OCI-LY3 (cell line): ENCODE measurements at regions not wholly inside any gene's neighbourhood (a gene's known extent, or its start where the extent isn't known, plus 50 kb on each side); places are given as distances from the start of the nearest gene placed in this dataset.

Experiments used
- H2AFZ ChIP-seq: fragments of 200-600, 300-600 bp; shearing (Covaris generic); 2 replicates; pipeline ENCODE4 v1.6.0; 2014; ENCODE audit warnings: antibody characterized with exemption, low read depth, low read length
- H3K27ac ChIP-seq: fragments of 200-600, 300-600 bp; sonication (generic); 2 replicates; pipeline ENCODE4 v1.5.1; 2014; ENCODE audit warnings: mild to moderate bottlenecking, low read length, moderate library complexity, mixed read lengths
- H3K27me3 ChIP-seq: fragments of 200-600, 300-600 bp; sonication (generic); 2 replicates; pipeline ENCODE4 v1.6.1; 2014; ENCODE audit warnings: low read depth, low read length, mixed read lengths
- H3K36me3 ChIP-seq: fragments of 200-600, 300-600 bp; sonication (generic); replicated peaks from 2 replicates; pipeline ENCODE3; 2014; ENCODE audit warnings: low read depth, low read length, mixed read lengths
- H3K4me1 ChIP-seq: fragments of 300-600, 200-600 bp; sonication (generic); 2 replicates; pipeline ENCODE4 v1.6.1; 2014; ENCODE audit warnings: low read length, mixed read lengths
- H3K4me2 ChIP-seq: fragments of 200-600, 300-600 bp; sonication (generic); 2 replicates; pipeline ENCODE4 v1.6.1; 2014; ENCODE audit warnings: low read length, mixed read lengths
- H3K4me3 ChIP-seq: fragments of 300-600, 200-600 bp; sonication (generic); 2 replicates; pipeline ENCODE4 v1.5.1; 2014; ENCODE audit warnings: antibody characterized with exemption, mild to moderate bottlenecking, low read length, moderate library complexity
- H3K79me2 ChIP-seq: fragments of 300-600, 200-600 bp; shearing (Covaris generic); 2 replicates; pipeline ENCODE4 v1.6.1; 2014; ENCODE audit warnings: mild to moderate bottlenecking, low read length, mixed read lengths
- H3K9ac ChIP-seq: fragments of 300-600, 200-600 bp; shearing (Covaris generic); 2 replicates; pipeline ENCODE4 v1.6.0; 2014; ENCODE audit warnings: mild to moderate bottlenecking, low read length, moderate library complexity
- H3K9me3 ChIP-seq: fragments of 200-600, 300-600 bp; shearing (Covaris generic); 2 replicates; pipeline ENCODE4 v1.6.1; 2014; ENCODE audit warnings: low read length, mixed read lengths; ENCODE audit not compliant: insufficient read depth
- H4K20me1 ChIP-seq: fragments of 200-600, 300-600 bp; sonication (generic); 2 replicates; pipeline ENCODE4 v1.6.1; 2016; ENCODE audit warnings: low read length, mixed read lengths; ENCODE audit not compliant: insufficient read depth
- EZH2phosphoT487 ChIP-seq: fragments of 200-600 bp; shearing (Covaris generic); IDR thresholded peaks from 2 replicates; pipeline ENCODE4 v1.6.1; 2018; ENCODE audit warnings: antibody characterized with exemption, mixed run types, low read depth
- TF ChIP-seq, protein P1 (sequence below): fragments of 200-600, 300-600 bp; sonication (generic); IDR thresholded peaks from 2 replicates; pipeline ENCODE4 v1.5.1; 2014; ENCODE audit warnings: antibody characterized with exemption, low read length, low read depth

DNA sequence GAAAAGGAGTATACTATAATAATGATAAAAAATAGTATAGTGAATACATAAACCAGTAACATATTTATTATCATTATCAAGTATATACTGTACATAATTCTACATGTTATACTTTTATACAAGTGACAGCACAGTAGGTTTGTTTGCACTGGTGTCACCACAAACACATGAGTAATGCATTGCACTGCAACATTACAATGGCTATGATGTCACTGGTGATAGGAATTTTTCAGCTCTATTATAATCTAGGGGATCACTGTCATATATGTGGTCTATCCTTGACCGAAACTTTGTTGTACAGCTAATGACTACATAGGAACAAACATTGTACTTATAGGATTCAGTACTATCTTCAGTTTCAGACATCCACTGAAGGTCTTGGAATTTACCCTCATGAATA, 165.8 kb upstream of the SYT1 start:
- no peak overlapping the region for H3K27ac ChIP-seq
- no peaks in the 10 kb centered on the region for H4K20me1 ChIP-seq
- H3K9ac ChIP-seq, result no peak overlapping the region
- no peaks in the 10 kb centered on the region for H3K79me2 ChIP-seq
- H3K4me1 ChIP-seq, result no peaks in the 10 kb centered on the region
- H3K4me2 ChIP-seq, result no peak overlapping the region
- H3K27me3 ChIP-seq, result no peaks in the 10 kb centered on the region
- H3K9me3 ChIP-seq, result no peaks in the 10 kb centered on the region
- no peak overlapping the region for H3K4me3 ChIP-seq
- TF ChIP-seq, protein P1, sequence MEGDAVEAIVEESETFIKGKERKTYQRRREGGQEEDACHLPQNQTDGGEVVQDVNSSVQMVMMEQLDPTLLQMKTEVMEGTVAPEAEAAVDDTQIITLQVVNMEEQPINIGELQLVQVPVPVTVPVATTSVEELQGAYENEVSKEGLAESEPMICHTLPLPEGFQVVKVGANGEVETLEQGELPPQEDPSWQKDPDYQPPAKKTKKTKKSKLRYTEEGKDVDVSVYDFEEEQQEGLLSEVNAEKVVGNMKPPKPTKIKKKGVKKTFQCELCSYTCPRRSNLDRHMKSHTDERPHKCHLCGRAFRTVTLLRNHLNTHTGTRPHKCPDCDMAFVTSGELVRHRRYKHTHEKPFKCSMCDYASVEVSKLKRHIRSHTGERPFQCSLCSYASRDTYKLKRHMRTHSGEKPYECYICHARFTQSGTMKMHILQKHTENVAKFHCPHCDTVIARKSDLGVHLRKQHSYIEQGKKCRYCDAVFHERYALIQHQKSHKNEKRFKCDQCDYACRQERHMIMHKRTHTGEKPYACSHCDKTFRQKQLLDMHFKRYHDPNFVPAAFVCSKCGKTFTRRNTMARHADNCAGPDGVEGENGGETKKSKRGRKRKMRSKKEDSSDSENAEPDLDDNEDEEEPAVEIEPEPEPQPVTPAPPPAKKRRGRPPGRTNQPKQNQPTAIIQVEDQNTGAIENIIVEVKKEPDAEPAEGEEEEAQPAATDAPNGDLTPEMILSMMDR, result no peak
- no peak for TF ChIP-seq EZH2phosphoT487
- H2AFZ ChIP-seq, result no peak overlapping the region
- no peaks in the 10 kb centered on the region for H3K36me3 ChIP-seq

DNA sequence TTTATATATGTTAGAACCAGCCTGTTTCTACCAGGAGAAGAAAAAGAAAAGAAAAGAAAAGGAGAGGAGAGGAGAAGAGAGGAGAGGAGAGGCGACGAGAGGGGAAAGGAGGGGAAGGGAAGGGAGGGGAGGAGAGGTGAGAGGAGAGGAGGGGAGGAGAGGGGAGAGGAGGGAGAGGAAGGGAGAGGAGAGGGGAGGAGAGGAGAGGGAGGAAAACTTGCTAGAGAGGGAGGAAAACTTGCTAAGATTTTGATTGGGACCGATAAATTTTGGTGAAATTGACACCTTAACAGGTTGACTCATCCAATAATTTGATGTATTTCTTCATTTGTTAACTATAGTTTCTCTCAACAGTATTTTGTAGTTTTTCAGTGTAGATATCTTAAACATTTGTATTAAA, 164.0 kb upstream of the SYT1 start:
- H3K27ac ChIP-seq, result no peak overlapping the region
- no peaks in the 10 kb centered on the region for H3K27me3 ChIP-seq
- no peaks in the 10 kb centered on the region for H3K36me3 ChIP-seq
- H3K79me2 ChIP-seq, result no peaks in the 10 kb centered on the region
- TF ChIP-seq EZH2phosphoT487, result no peak
- TF ChIP-seq, protein P1, result no peak
- no peak overlapping the region for H3K4me2 ChIP-seq
- H3K9ac ChIP-seq, result no peak overlapping the region
- H3K9me3 ChIP-seq, result no peaks in the 10 kb centered on the region
- H4K20me1 ChIP-seq, result no peaks in the 10 kb centered on the region
- no peak overlapping the region for H2AFZ ChIP-seq
- no peak overlapping the region for H3K4me3 ChIP-seq
- no peaks in the 10 kb centered on the region for H3K4me1 ChIP-seq

DNA sequence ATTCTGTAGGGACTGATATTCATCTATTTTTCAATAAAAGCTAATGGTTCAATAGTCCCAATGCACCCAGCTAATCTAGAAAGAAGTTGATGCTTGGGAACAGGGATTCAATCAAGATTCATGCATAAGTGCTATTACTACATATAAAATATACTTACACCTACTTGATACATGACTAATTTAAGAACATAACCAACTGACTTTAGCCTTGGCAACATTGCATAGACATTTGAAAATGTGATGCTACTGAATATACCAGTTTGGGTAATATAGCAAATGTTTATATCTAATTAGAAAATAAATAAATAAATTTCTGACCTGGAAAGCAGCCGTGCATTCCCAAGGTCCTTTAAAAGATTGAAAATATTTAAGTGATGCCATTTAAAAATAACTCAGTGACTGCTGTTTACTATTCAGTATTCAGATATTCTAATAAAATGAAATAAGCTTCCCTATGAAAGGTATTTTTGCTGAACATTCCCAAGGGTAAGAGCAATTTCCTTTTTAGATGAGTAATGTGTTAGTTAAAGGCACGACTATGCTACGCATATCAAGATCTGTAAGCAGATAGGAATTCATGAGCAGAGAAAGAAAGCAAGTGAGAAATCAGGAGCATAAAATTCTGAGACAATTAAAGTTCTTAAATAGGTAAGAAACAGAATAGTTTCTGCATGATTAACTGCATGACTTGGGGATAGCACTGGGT, 160.6 kb upstream of the SYT1 start:
- no peaks in the 10 kb centered on the region for H3K36me3 ChIP-seq
- H3K27me3 ChIP-seq, result no peaks in the 10 kb centered on the region
- no peaks in the 10 kb centered on the region for H3K4me1 ChIP-seq
- no peak overlapping the region for H3K9ac ChIP-seq
- H3K9me3 ChIP-seq, result no peaks in the 10 kb centered on the region
- no peaks in the 10 kb centered on the region for H3K79me2 ChIP-seq
- H3K4me2 ChIP-seq, result no peak overlapping the region
- H3K27ac ChIP-seq, result no peak overlapping the region
- no peak overlapping the region for H2AFZ ChIP-seq
- no peak for TF ChIP-seq EZH2phosphoT487
- TF ChIP-seq, protein P1, result no peak
- H3K4me3 ChIP-seq, result no peak overlapping the region
- no peaks in the 10 kb centered on the region for H4K20me1 ChIP-seq

DNA sequence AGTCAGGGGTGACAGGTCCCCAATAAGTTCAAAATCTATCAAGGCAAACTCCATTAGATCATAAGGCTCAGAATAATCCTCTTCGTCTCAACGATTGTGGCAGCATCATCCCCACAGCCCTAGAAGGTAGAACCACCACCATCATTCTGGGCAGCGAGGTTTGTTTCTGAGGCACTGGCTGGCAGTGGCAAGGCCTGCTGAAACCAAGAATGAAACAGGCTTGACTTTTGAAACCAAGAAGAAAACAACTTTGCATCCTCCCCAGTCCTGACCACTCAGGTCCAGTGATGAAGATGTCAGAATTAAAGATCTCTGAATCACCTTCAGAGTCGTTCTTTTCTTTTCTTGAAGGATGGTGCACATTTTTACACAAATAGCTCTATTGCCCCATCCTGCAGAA, 152.6 kb upstream of the SYT1 start:
- Histone ChIP-seq H2AFZ (no peak overlapping the region), H3K9me3 (no peaks in the 10 kb centered on the region), H3K27me3 (no peaks in the 10 kb centered on the region), H4K20me1 (no peaks in the 10 kb centered on the region), H3K4me2 (no peak overlapping the region), H3K79me2 (no peaks in the 10 kb centered on the region), H3K4me3 (no peak overlapping the region), H3K27ac (no peak overlapping the region), H3K4me1 (no peaks in the 10 kb centered on the region), H3K36me3 (no peaks in the 10 kb centered on the region), H3K9ac (no peak overlapping the region)
- no peak for TF ChIP-seq EZH2phosphoT487
- TF ChIP-seq, protein P1, result no peak
